Fibroblast of lung (primary cell): ENCODE measurements at regions not wholly inside any gene's neighbourhood (a gene's known extent, or its start where the extent isn't known, plus 50 kb on each side); places are given as distances from the start of the nearest gene placed in this dataset.

ENCODE experiments used
- EZH2 ChIP-seq: IDR thresholded peaks from 2 replicates; pipeline ENCODE4 v1.5.1; 2012; ENCODE audit warnings: low read length, control low read depth, mild to moderate bottlenecking; ENCODE audit errors: missing control alignments
- TF ChIP-seq, protein P1 (sequence below), 2 donors: IDR thresholded peaks in 1 of 2; conservative IDR thresholded peaks in 1 of 2; 1 replicate in 1 of 2; 2 replicates in 1 of 2; pipeline ENCODE4 v1.5.1; 2011 to 2012; ENCODE audit warnings: low read length in 2 of 2, control low read depth in 1 of 2, inconsistent platforms in 1 of 2, low read depth in 1 of 2, mild to moderate bottlenecking in 1 of 2

DNA sequence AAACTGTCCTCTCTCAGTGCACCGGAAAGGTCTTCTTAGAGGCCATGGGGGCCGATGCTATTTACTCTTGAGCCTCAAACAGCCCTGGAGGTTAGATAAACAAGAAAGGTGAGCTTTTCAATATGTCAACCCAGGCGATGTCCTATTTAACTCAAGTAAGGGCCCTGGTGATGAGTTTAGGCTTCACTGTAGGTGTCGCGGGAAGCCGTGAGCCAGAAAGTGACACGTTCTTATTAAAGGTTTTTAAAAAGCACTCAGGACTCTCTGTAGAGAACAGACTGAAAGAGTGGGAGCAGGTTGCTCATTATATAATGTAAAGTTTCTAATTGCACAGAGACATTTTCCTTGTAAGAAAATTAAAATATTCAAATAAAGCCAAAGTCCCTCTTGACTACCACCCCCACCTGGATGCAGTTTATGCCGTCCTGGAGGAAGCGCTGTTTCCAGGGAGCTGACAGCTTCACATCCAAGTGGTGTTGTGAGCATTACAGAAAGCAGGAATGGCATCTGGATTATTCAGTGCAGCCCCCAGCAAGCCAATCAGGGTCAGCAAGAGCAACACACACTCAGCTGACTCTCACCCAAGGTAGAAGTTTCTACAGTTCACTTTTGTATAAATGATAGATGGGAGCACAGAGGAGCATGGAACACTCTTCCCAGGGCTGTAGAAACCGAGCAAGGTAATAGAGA is 280.3 kb downstream of the DRD1 start:
- TF ChIP-seq, protein P1, sequence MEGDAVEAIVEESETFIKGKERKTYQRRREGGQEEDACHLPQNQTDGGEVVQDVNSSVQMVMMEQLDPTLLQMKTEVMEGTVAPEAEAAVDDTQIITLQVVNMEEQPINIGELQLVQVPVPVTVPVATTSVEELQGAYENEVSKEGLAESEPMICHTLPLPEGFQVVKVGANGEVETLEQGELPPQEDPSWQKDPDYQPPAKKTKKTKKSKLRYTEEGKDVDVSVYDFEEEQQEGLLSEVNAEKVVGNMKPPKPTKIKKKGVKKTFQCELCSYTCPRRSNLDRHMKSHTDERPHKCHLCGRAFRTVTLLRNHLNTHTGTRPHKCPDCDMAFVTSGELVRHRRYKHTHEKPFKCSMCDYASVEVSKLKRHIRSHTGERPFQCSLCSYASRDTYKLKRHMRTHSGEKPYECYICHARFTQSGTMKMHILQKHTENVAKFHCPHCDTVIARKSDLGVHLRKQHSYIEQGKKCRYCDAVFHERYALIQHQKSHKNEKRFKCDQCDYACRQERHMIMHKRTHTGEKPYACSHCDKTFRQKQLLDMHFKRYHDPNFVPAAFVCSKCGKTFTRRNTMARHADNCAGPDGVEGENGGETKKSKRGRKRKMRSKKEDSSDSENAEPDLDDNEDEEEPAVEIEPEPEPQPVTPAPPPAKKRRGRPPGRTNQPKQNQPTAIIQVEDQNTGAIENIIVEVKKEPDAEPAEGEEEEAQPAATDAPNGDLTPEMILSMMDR (conservative IDR thresholded peaks at IDR 0.05 in 1 of 2, IDR thresholded peaks at IDR 0.05 in 1 of 2; ENCODE audit: low read depth in 1 of 2, low read length in 2 of 2): no peak
- no peak for TF ChIP-seq EZH2
